ENCODE measurements at regions not wholly inside any gene's neighbourhood (a gene's known extent, or its start where the extent isn't known, plus 50 kb on each side); places are given as distances from the start of the nearest gene placed in this dataset.
"Not testable (repeated sequence)": the region's sequence is repeated elsewhere in the genome, so short reads cannot be mapped to it uniquely, and the experiment has no call there.

- no peak for DNase-seq
- H3K4ac ChIP-seq (ENCODE audit: low read depth, low read length) = no peak overlapping the region
- H2BK120ac ChIP-seq (ENCODE audit: insufficient read depth, low read length, poor library complexity) = no peak overlapping the region
- H3K27me3 ChIP-seq (ENCODE audit: insufficient read depth, low read length) = no peaks in the 10 kb centered on the region
- H4K12ac ChIP-seq (ENCODE audit: low read depth, low read length) = no peak overlapping the region
- no CpG with 5 or more reads among the region's 2 CpGs for WGBS (ENCODE audit: extremely low coverage, insufficient coverage, insufficient read length)
- no peak overlapping the region for H4K8ac ChIP-seq (ENCODE audit: low read depth, low read length)
- no peak overlapping the region for H3K9ac ChIP-seq (ENCODE audit: low read length)
- no peaks in the 10 kb centered on the region for H3K79me2 ChIP-seq (ENCODE audit: control insufficient read depth, insufficient read depth, low read length, poor library complexity)
- H4K91ac ChIP-seq (ENCODE audit: low read depth, low read length) = no peak overlapping the region
- no peaks in the 10 kb centered on the region for H3K36me3 ChIP-seq (ENCODE audit: control insufficient read depth in 1 of 2, insufficient read depth in 2 of 2, low read length in 2 of 2)
- no peak overlapping the region for H3K4me3 ChIP-seq (ENCODE audit: low read depth, low read length)
- H2AFZ ChIP-seq (ENCODE audit: insufficient read depth, low read length, poor library complexity) = no peak overlapping the region
- no peak overlapping the region for H3K27ac ChIP-seq (ENCODE audit: low read depth, low read length)
- H2BK5ac ChIP-seq (ENCODE audit: low read depth, low read length, poor library complexity) = no peak overlapping the region
- H2BK12ac ChIP-seq (ENCODE audit: low read length) = no peak overlapping the region
- no peaks in the 10 kb centered on the region for H3K4me1 ChIP-seq (ENCODE audit: control insufficient read depth in 1 of 2, insufficient read depth in 2 of 2, low read length in 2 of 2)
- H3K14ac ChIP-seq (ENCODE audit: low read length) = no peak overlapping the region
- H3K9me3 ChIP-seq (ENCODE audit: insufficient read depth, low read depth, low read length) = peaks cover 1% of the 10 kb centered on the region
- no peaks in the 10 kb centered on the region for H3K79me1 ChIP-seq (ENCODE audit: low read length)
- H3K23ac ChIP-seq (ENCODE audit: low read length) = no peak overlapping the region
- no peak overlapping the region for H2AK5ac ChIP-seq (ENCODE audit: low read length)
- no peak overlapping the region for H3K4me2 ChIP-seq (ENCODE audit: low read length)
- H3K18ac ChIP-seq (ENCODE audit: low read length) = no peak overlapping the region
Measured at GRCh38 chr5:93219641-93220145, 361.3 kb downstream of the NR2F1-AS1 start.

DNA sequence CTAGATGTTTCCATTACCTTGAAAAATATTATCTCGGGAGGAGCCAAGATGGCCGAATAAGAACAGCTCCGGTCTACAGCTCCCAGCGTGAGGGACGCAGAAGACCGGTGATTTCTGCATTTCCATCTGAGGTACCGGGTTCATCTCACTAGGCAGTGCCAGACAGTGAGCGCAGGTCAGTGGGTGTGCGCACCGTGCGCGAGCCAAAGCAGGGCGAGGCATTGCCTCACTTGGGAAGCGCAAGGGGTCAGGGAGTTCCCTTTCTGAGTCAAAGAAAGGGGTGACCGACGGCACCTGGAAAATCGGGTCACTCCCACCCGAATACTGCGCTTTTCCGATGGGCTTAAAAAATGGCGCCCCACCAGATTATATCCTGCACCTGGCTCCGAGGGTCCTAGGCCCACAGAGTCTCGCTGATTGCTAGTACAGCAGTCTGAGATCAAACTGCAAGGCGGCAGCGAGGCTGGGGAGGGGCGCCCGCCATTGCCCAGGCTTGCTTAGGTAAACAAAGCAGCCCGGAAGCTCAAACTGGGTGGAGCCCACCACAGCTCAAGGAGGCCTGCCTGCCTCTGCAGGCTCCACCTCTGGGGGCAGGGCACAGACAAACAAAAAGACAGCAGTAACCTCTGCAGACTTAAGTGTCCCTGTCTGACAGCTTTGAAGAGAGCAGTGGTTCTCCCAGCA lies 367.8 kb downstream of the NR2F1-AS1 start:
- not testable (repeated sequence) for H3K9me3 ChIP-seq (ENCODE audit: insufficient read depth, low read depth, low read length); DNase-seq; H2AK5ac ChIP-seq (ENCODE audit: low read length); H3K27ac ChIP-seq (ENCODE audit: low read depth, low read length); H3K4me3 ChIP-seq (ENCODE audit: low read depth, low read length); H4K91ac ChIP-seq (ENCODE audit: low read depth, low read length); H3K4ac ChIP-seq (ENCODE audit: low read depth, low read length); H2BK5ac ChIP-seq (ENCODE audit: low read depth, low read length, poor library complexity); H4K12ac ChIP-seq (ENCODE audit: low read depth, low read length); H2BK120ac ChIP-seq (ENCODE audit: insufficient read depth, low read length, poor library complexity); H3K4me2 ChIP-seq (ENCODE audit: low read length); H4K8ac ChIP-seq (ENCODE audit: low read depth, low read length); H3K14ac ChIP-seq (ENCODE audit: low read length); H3K27me3 ChIP-seq (ENCODE audit: insufficient read depth, low read length); H3K79me2 ChIP-seq (ENCODE audit: control insufficient read depth, insufficient read depth, low read length, poor library complexity); H3K9ac ChIP-seq (ENCODE audit: low read length); H3K23ac ChIP-seq (ENCODE audit: low read length); H2BK12ac ChIP-seq (ENCODE audit: low read length); H3K18ac ChIP-seq (ENCODE audit: low read length); H3K79me1 ChIP-seq (ENCODE audit: low read length); H3K4me1 ChIP-seq (ENCODE audit: control insufficient read depth in 1 of 2, insufficient read depth in 2 of 2, low read length in 2 of 2); H3K36me3 ChIP-seq (ENCODE audit: control insufficient read depth in 1 of 2, insufficient read depth in 2 of 2, low read length in 2 of 2); H2AFZ ChIP-seq (ENCODE audit: insufficient read depth, low read length, poor library complexity)
- no CpG with 5 or more reads among the region's 28 CpGs for WGBS (ENCODE audit: extremely low coverage, insufficient coverage, insufficient read length)

DNA sequence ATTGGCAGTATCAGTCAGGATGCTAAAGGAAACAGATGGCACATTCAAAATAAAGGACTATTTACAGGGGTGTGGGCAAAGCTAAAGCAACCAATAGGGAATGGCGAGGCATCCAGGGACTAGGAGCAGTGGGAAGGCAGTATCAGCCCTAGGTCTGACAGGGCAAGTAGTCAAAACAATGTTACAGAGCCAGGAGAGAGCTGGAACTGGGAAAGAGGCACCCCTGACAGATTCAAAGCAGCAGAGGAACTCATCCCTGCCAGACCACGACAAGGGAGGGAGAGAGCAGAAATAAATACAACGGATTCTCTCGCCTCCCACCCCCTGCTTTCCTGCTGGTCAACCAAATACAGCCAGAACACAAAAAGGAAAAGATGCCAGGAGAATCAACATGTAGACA lies 371.5 kb downstream of the NR2F1-AS1 start:
- Histone ChIP-seq H4K91ac (ENCODE audit: low read depth, low read length) (no peak overlapping the region), H4K8ac (ENCODE audit: low read depth, low read length) (no peak overlapping the region), H3K23ac (ENCODE audit: low read length) (no peak overlapping the region), H2BK120ac (ENCODE audit: insufficient read depth, low read length, poor library complexity) (no peak overlapping the region), H3K9me3 (ENCODE audit: insufficient read depth, low read depth, low read length) (no peaks in the 10 kb centered on the region), H2AFZ (ENCODE audit: insufficient read depth, low read length, poor library complexity) (no peak overlapping the region), H2AK5ac (ENCODE audit: low read length) (no peak overlapping the region), H3K4ac (ENCODE audit: low read depth, low read length) (no peak overlapping the region), H4K12ac (ENCODE audit: low read depth, low read length) (no peak overlapping the region), H3K79me2 (ENCODE audit: control insufficient read depth, insufficient read depth, low read length, poor library complexity) (no peaks in the 10 kb centered on the region), H3K4me1 (ENCODE audit: control insufficient read depth in 1 of 2, insufficient read depth in 2 of 2, low read length in 2 of 2) (no peaks in the 10 kb centered on the region), H3K27me3 (ENCODE audit: insufficient read depth, low read length) (no peaks in the 10 kb centered on the region), H3K4me3 (ENCODE audit: low read depth, low read length) (no peak overlapping the region), H3K27ac (ENCODE audit: low read depth, low read length) (no peak overlapping the region), H2BK12ac (ENCODE audit: low read length) (no peak overlapping the region), H3K79me1 (ENCODE audit: low read length) (no peaks in the 10 kb centered on the region), H3K18ac (ENCODE audit: low read length) (no peak overlapping the region), H3K14ac (ENCODE audit: low read length) (no peak overlapping the region), H3K36me3 (ENCODE audit: control insufficient read depth in 1 of 2, insufficient read depth in 2 of 2, low read length in 2 of 2) (no peaks in the 10 kb centered on the region), H3K4me2 (ENCODE audit: low read length) (no peak overlapping the region), H3K9ac (ENCODE audit: low read length) (no peak overlapping the region), H2BK5ac (ENCODE audit: low read depth, low read length, poor library complexity) (no peak overlapping the region)
- WGBS (ENCODE audit: extremely low coverage, insufficient coverage, insufficient read length) = no CpG with 5 or more reads among the region's 4 CpGs
- DNase-seq = no peak

DNA sequence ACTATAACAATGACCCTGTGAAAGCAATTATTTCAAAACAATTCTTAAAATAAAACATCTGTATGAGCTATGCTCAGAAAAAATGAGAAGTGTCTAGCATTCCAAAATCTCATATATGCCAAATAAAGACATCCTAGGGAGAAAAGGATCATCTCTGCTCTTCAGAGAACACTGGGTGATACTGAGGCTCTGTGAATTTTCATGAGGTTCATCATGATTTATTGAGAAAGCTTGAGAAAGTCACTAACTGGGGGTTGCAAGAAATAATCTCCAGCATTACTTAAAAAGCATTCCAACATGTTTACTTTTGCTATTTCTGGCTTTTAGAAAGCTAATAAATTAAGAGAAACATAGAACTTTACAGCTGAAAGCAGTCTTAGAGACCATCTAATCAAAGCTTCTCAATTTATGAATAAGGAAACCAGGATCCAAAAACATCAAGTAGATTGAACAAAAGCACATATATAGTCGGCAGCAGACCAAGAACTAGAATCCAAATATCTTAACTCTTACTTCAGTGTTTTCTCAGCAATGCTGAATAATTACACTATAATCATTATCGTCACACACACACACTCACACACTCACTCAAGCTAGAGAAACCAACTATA lies 372.8 kb downstream of the NR2F1-AS1 start:
- DNase-seq = no peak
- Histone ChIP-seq H2AFZ (ENCODE audit: insufficient read depth, low read length, poor library complexity) (no peak overlapping the region), H2BK5ac (ENCODE audit: low read depth, low read length, poor library complexity) (no peak overlapping the region)

More for the DNA sequence above, 372.8 kb downstream of the NR2F1-AS1 start:
- Histone ChIP-seq H2AK5ac (ENCODE audit: low read length) (no peak overlapping the region), H3K27ac (ENCODE audit: low read depth, low read length) (no peak overlapping the region), H4K91ac (ENCODE audit: low read depth, low read length) (no peak overlapping the region), H2BK12ac (ENCODE audit: low read length) (no peak overlapping the region), H3K14ac (ENCODE audit: low read length) (no peak overlapping the region), H3K9me3 (ENCODE audit: insufficient read depth, low read depth, low read length) (no peaks in the 10 kb centered on the region), H3K4me1 (ENCODE audit: control insufficient read depth in 1 of 2, insufficient read depth in 2 of 2, low read length in 2 of 2) (no peaks in the 10 kb centered on the region), H3K4ac (ENCODE audit: low read depth, low read length) (no peak overlapping the region), H3K4me2 (ENCODE audit: low read length) (no peak overlapping the region), H3K23ac (ENCODE audit: low read length) (no peak overlapping the region), H4K12ac (ENCODE audit: low read depth, low read length) (no peak overlapping the region), H3K36me3 (ENCODE audit: control insufficient read depth in 1 of 2, insufficient read depth in 2 of 2, low read length in 2 of 2) (no peaks in the 10 kb centered on the region), H3K79me1 (ENCODE audit: low read length) (no peaks in the 10 kb centered on the region), H3K18ac (ENCODE audit: low read length) (no peak overlapping the region), H3K4me3 (ENCODE audit: low read depth, low read length) (no peak overlapping the region), H3K79me2 (ENCODE audit: control insufficient read depth, insufficient read depth, low read length, poor library complexity) (no peaks in the 10 kb centered on the region), H3K27me3 (ENCODE audit: insufficient read depth, low read length) (no peaks in the 10 kb centered on the region), H4K8ac (ENCODE audit: low read depth, low read length) (no peak overlapping the region), H2BK120ac (ENCODE audit: insufficient read depth, low read length, poor library complexity) (no peak overlapping the region), H3K9ac (ENCODE audit: low read length) (no peak overlapping the region)
- 100% methylated on average over 1 of the region's 2 CpGs for WGBS (ENCODE audit: extremely low coverage, insufficient coverage, insufficient read length)
